ENCODE measurements at regions not wholly inside any gene's neighbourhood (a gene's known extent, or its start where the extent isn't known, plus 50 kb on each side); places are given as distances from the start of the nearest gene placed in this dataset.

GRCh38 chr12:75836533-75836932, 195.0 kb downstream of the PHLDA1 start:
- H3K9me3 ChIP-seq (ENCODE audit: control insufficient read depth in 2 of 2, low read length in 2 of 2), result no peaks in the 10 kb centered on the region
- no peak overlapping the region for H3K27ac ChIP-seq (ENCODE audit: low read length)
- H3K36me3 ChIP-seq (ENCODE audit: control insufficient read depth in 2 of 2, insufficient read depth in 2 of 2, low read length in 2 of 2), result no peaks in the 10 kb centered on the region
- no peak overlapping the region for H3K9ac ChIP-seq (ENCODE audit: low read length in 2 of 2)
- H3K27me3 ChIP-seq (ENCODE audit: control insufficient read depth in 1 of 2, insufficient read depth in 2 of 2, low read length in 2 of 2), result no peaks in the 10 kb centered on the region
- H3K4me1 ChIP-seq (ENCODE audit: control insufficient read depth, insufficient read depth, low read length), result no peaks in the 10 kb centered on the region
- no peak overlapping the region for H3K4me3 ChIP-seq (ENCODE audit: low read length in 2 of 2)

GRCh38 chr12:75834591-75834990, 197.0 kb downstream of the PHLDA1 start:
- peak overlapping the region in 1 of 2 donors; percentile 5 for H3K4me3 ChIP-seq (ENCODE audit: low read length in 2 of 2)
- no peaks in the 10 kb centered on the region for H3K4me1 ChIP-seq (ENCODE audit: control insufficient read depth, insufficient read depth, low read length)
- H3K9ac ChIP-seq (ENCODE audit: low read length in 2 of 2), result no peak overlapping the region
- H3K27ac ChIP-seq (ENCODE audit: low read length), result no peak overlapping the region
- no peaks in the 10 kb centered on the region for H3K36me3 ChIP-seq (ENCODE audit: control insufficient read depth in 2 of 2, insufficient read depth in 2 of 2, low read length in 2 of 2)
- H3K27me3 ChIP-seq (ENCODE audit: control insufficient read depth in 1 of 2, insufficient read depth in 2 of 2, low read length in 2 of 2), result no peaks in the 10 kb centered on the region
- H3K9me3 ChIP-seq (ENCODE audit: control insufficient read depth in 2 of 2, low read length in 2 of 2), result no peaks in the 10 kb centered on the region

GRCh38 chr12:75833268-75833667, 198.3 kb downstream of the PHLDA1 start:
- H3K27me3 ChIP-seq (ENCODE audit: control insufficient read depth in 1 of 2, insufficient read depth in 2 of 2, low read length in 2 of 2), result no peaks in the 10 kb centered on the region
- H3K4me3 ChIP-seq (ENCODE audit: low read length in 2 of 2), result no peak overlapping the region
- H3K4me1 ChIP-seq (ENCODE audit: control insufficient read depth, insufficient read depth, low read length), result no peaks in the 10 kb centered on the region
- no peak overlapping the region for H3K9ac ChIP-seq (ENCODE audit: low read length in 2 of 2)
- H3K36me3 ChIP-seq (ENCODE audit: control insufficient read depth in 2 of 2, insufficient read depth in 2 of 2, low read length in 2 of 2), result no peaks in the 10 kb centered on the region
- H3K27ac ChIP-seq (ENCODE audit: low read length), result no peak overlapping the region
- H3K9me3 ChIP-seq (ENCODE audit: control insufficient read depth in 2 of 2, low read length in 2 of 2), result no peaks in the 10 kb centered on the region

- Histone ChIP-seq H3K9me3 (ENCODE audit: control insufficient read depth in 2 of 2, low read length in 2 of 2) (no peaks in the 10 kb centered on the region), H3K27ac (ENCODE audit: low read length) (no peak overlapping the region), H3K4me1 (ENCODE audit: control insufficient read depth, insufficient read depth, low read length) (no peaks in the 10 kb centered on the region), H3K9ac (ENCODE audit: low read length in 2 of 2) (no peak overlapping the region), H3K4me3 (ENCODE audit: low read length in 2 of 2) (no peak overlapping the region), H3K36me3 (ENCODE audit: control insufficient read depth in 2 of 2, insufficient read depth in 2 of 2, low read length in 2 of 2) (no peaks in the 10 kb centered on the region), H3K27me3 (ENCODE audit: control insufficient read depth in 1 of 2, insufficient read depth in 2 of 2, low read length in 2 of 2) (no peaks in the 10 kb centered on the region)
These were observed 200.2 kb downstream of the PHLDA1 start for GRCh38 chr12:75831402-75831801.

GRCh38 chr12:75827061-75827460, 204.5 kb downstream of the PHLDA1 start:
- no peaks in the 10 kb centered on the region for H3K27me3 ChIP-seq (ENCODE audit: control insufficient read depth in 1 of 2, insufficient read depth in 2 of 2, low read length in 2 of 2)
- no peak overlapping the region for H3K4me3 ChIP-seq (ENCODE audit: low read length in 2 of 2)
- no peak overlapping the region for H3K27ac ChIP-seq (ENCODE audit: low read length)
- H3K36me3 ChIP-seq (ENCODE audit: control insufficient read depth in 2 of 2, insufficient read depth in 2 of 2, low read length in 2 of 2), result no peaks in the 10 kb centered on the region
- no peaks in the 10 kb centered on the region for H3K9me3 ChIP-seq (ENCODE audit: control insufficient read depth in 2 of 2, low read length in 2 of 2)
- peaks cover 4% of the 10 kb centered on the region for H3K4me1 ChIP-seq (ENCODE audit: control insufficient read depth, insufficient read depth, low read length)
- no peak overlapping the region for H3K9ac ChIP-seq (ENCODE audit: low read length in 2 of 2)

GRCh38 chr12:75825686-75826085, 205.9 kb downstream of the PHLDA1 start:
- no peak overlapping the region for H3K9ac ChIP-seq (ENCODE audit: low read length in 2 of 2)
- H3K4me1 ChIP-seq (ENCODE audit: control insufficient read depth, insufficient read depth, low read length), result peaks cover 4% of the 10 kb centered on the region
- no peak overlapping the region for H3K27ac ChIP-seq (ENCODE audit: low read length)
- H3K4me3 ChIP-seq (ENCODE audit: low read length in 2 of 2), result no peak overlapping the region
- H3K9me3 ChIP-seq (ENCODE audit: control insufficient read depth in 2 of 2, low read length in 2 of 2), result no peaks in the 10 kb centered on the region
- H3K36me3 ChIP-seq (ENCODE audit: control insufficient read depth in 2 of 2, insufficient read depth in 2 of 2, low read length in 2 of 2), result no peaks in the 10 kb centered on the region
- H3K27me3 ChIP-seq (ENCODE audit: control insufficient read depth in 1 of 2, insufficient read depth in 2 of 2, low read length in 2 of 2), result no peaks in the 10 kb centered on the region

GRCh38 chr12:75823475-75823874, 208.1 kb downstream of the PHLDA1 start:
- Histone ChIP-seq H3K9me3 (ENCODE audit: control insufficient read depth in 2 of 2, low read length in 2 of 2) (no peaks in the 10 kb centered on the region), H3K9ac (ENCODE audit: low read length in 2 of 2) (no peak overlapping the region), H3K4me3 (ENCODE audit: low read length in 2 of 2) (no peak overlapping the region), H3K36me3 (ENCODE audit: control insufficient read depth in 2 of 2, insufficient read depth in 2 of 2, low read length in 2 of 2) (no peaks in the 10 kb centered on the region), H3K27me3 (ENCODE audit: control insufficient read depth in 1 of 2, insufficient read depth in 2 of 2, low read length in 2 of 2) (no peaks in the 10 kb centered on the region), H3K4me1 (ENCODE audit: control insufficient read depth, insufficient read depth, low read length) (peaks cover 10% of the 10 kb centered on the region), H3K27ac (ENCODE audit: low read length) (no peak overlapping the region)

GRCh38 chr12:75822416-75822815, 209.2 kb downstream of the PHLDA1 start:
- Histone ChIP-seq H3K9ac (ENCODE audit: low read length in 2 of 2) (no peak overlapping the region), H3K4me3 (ENCODE audit: low read length in 2 of 2) (no peak overlapping the region), H3K9me3 (ENCODE audit: control insufficient read depth in 2 of 2, low read length in 2 of 2) (no peaks in the 10 kb centered on the region), H3K4me1 (ENCODE audit: control insufficient read depth, insufficient read depth, low read length) (peaks cover 10% of the 10 kb centered on the region), H3K27me3 (ENCODE audit: control insufficient read depth in 1 of 2, insufficient read depth in 2 of 2, low read length in 2 of 2) (no peaks in the 10 kb centered on the region), H3K27ac (ENCODE audit: low read length) (no peak overlapping the region), H3K36me3 (ENCODE audit: control insufficient read depth in 2 of 2, insufficient read depth in 2 of 2, low read length in 2 of 2) (no peaks in the 10 kb centered on the region)

- Histone ChIP-seq H3K9me3 (ENCODE audit: control insufficient read depth in 2 of 2, low read length in 2 of 2) (no peaks in the 10 kb centered on the region), H3K27me3 (ENCODE audit: control insufficient read depth in 1 of 2, insufficient read depth in 2 of 2, low read length in 2 of 2) (no peaks in the 10 kb centered on the region), H3K27ac (ENCODE audit: low read length) (peak overlapping the region; percentile 18), H3K4me3 (ENCODE audit: low read length in 2 of 2) (peak overlapping the region; percentile 18 to 23), H3K36me3 (ENCODE audit: control insufficient read depth in 2 of 2, insufficient read depth in 2 of 2, low read length in 2 of 2) (no peaks in the 10 kb centered on the region), H3K9ac (ENCODE audit: low read length in 2 of 2) (no peak overlapping the region), H3K4me1 (ENCODE audit: control insufficient read depth, insufficient read depth, low read length) (peaks cover 11% of the 10 kb centered on the region)
These were observed 210.6 kb downstream of the PHLDA1 start for GRCh38 chr12:75820848-75821578.

- Histone ChIP-seq H3K9ac (ENCODE audit: low read length in 2 of 2) (no peak overlapping the region), H3K9me3 (ENCODE audit: control insufficient read depth in 2 of 2, low read length in 2 of 2) (no peaks in the 10 kb centered on the region), H3K27ac (ENCODE audit: low read length) (peak overlapping the region; percentile 18), H3K36me3 (ENCODE audit: control insufficient read depth in 2 of 2, insufficient read depth in 2 of 2, low read length in 2 of 2) (no peaks in the 10 kb centered on the region), H3K27me3 (ENCODE audit: control insufficient read depth in 1 of 2, insufficient read depth in 2 of 2, low read length in 2 of 2) (no peaks in the 10 kb centered on the region), H3K4me3 (ENCODE audit: low read length in 2 of 2) (no peak overlapping the region), H3K4me1 (ENCODE audit: control insufficient read depth, insufficient read depth, low read length) (peaks cover 19% of the 10 kb centered on the region)
These were observed 211.5 kb downstream of the PHLDA1 start for GRCh38 chr12:75820071-75820470.

- no peaks in the 10 kb centered on the region for H3K9me3 ChIP-seq (ENCODE audit: control insufficient read depth in 2 of 2, low read length in 2 of 2)
- peaks cover 25% of the 10 kb centered on the region for H3K4me1 ChIP-seq (ENCODE audit: control insufficient read depth, insufficient read depth, low read length)
- peak overlapping the region; percentile 19 for H3K27ac ChIP-seq (ENCODE audit: low read length)
- no peak overlapping the region for H3K4me3 ChIP-seq (ENCODE audit: low read length in 2 of 2)
- H3K36me3 ChIP-seq (ENCODE audit: control insufficient read depth in 2 of 2, insufficient read depth in 2 of 2, low read length in 2 of 2), result no peaks in the 10 kb centered on the region
- H3K27me3 ChIP-seq (ENCODE audit: control insufficient read depth in 1 of 2, insufficient read depth in 2 of 2, low read length in 2 of 2), result no peaks in the 10 kb centered on the region
- H3K9ac ChIP-seq (ENCODE audit: low read length in 2 of 2), result no peak overlapping the region
These were observed 212.1 kb downstream of the PHLDA1 start for GRCh38 chr12:75819512-75819911.
